ENCODE measurements at regions not wholly inside any gene's neighbourhood (a gene's known extent, or its start where the extent isn't known, plus 50 kb on each side); places are given as distances from the start of the nearest gene placed in this dataset.

DNA sequence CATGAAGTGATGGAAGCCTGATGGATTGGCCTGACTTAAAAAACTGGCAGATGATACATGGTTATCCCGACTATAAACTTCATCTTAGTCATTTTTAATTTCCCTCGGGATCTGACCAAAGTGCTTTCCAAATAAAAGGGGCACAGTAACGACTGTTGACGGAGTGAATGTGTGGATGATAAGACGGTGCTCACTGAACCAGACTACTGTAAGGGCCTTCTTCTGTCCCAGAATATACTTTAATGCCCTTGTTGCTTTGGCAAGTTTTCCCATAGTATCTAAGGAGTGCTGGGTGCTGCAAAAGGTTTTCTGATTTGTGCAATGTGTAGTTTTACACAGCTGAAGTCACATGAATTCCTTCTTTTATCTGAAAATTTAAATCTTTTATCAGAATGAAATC is 373.5 kb downstream of the DSEL start:
- Histone ChIP-seq H4K5ac (ENCODE audit: insufficient read length, low read depth, low read length) (no peak overlapping the region), H3K14ac (ENCODE audit: insufficient read length) (no peak overlapping the region), H3K27ac (ENCODE audit: low read depth, low read length) (no peak overlapping the region), H4K8ac (ENCODE audit: extremely low read depth, insufficient read depth, low read length) (no peak overlapping the region), H3K27me3 (replicated peaks in 1 of 4; ENCODE audit: control insufficient read depth in 3 of 4, extremely low read depth in 1 of 4, insufficient read depth in 3 of 4, low read length in 3 of 4) (no peaks in the 10 kb centered on the region), H2BK15ac (ENCODE audit: low read length) (no peak overlapping the region), H3K4ac (replicated peaks; ENCODE audit: insufficient read length, low read depth, low read length) (no peak overlapping the region), H3K36me3 (ENCODE audit: control insufficient read depth in 2 of 4, insufficient read depth in 4 of 4, low read length in 3 of 4) (no peaks in the 10 kb centered on the region), H3K4me1 (replicated peaks in 1 of 4; ENCODE audit: control insufficient read depth in 3 of 4, insufficient read depth in 4 of 4, low read length in 3 of 4) (no peaks in the 10 kb centered on the region), H2BK12ac (ENCODE audit: low read depth, low read length) (no peak overlapping the region), H2AFZ (ENCODE audit: low read length) (no peak overlapping the region), H2AK5ac (ENCODE audit: low read depth, low read length) (no peak overlapping the region), H4K20me1 (replicated peaks in 1 of 2; ENCODE audit: control insufficient read depth in 1 of 2, insufficient read depth in 2 of 2, low read length in 2 of 2) (no peaks in the 10 kb centered on the region), H3K56ac (replicated peaks; ENCODE audit: insufficient read length, low read depth, low read length) (no peak overlapping the region), H2BK5ac (ENCODE audit: low read depth, low read length) (no peak overlapping the region), H3K9me3 (ENCODE audit: insufficient read depth in 2 of 2, low read depth in 1 of 2, low read length in 1 of 2) (no peaks in the 10 kb centered on the region), H3K4me3 (ENCODE audit: extremely low read depth in 1 of 4, insufficient read depth in 2 of 4, low read depth in 3 of 4, low read length in 4 of 4) (no peak overlapping the region), H3K18ac (ENCODE audit: extremely low read depth, low read length) (no peak overlapping the region), H3K23ac (ENCODE audit: insufficient read length) (no peak overlapping the region), H3K79me2 (ENCODE audit: control insufficient read depth in 1 of 2, insufficient read depth in 2 of 2, low read length in 2 of 2) (no peaks in the 10 kb centered on the region), H2BK20ac (ENCODE audit: low read length) (no peak overlapping the region), H3K4me2 (ENCODE audit: insufficient read depth in 1 of 2, low read depth in 2 of 2, low read length in 2 of 2) (no peak overlapping the region), H3K23me2 (ENCODE audit: low read depth, low read length) (no peaks in the 10 kb centered on the region), H3K9ac (replicated peaks in 1 of 4; ENCODE audit: extremely low read depth in 1 of 4, low read depth in 3 of 4, low read length in 3 of 4) (no peak overlapping the region), H4K91ac (replicated peaks; ENCODE audit: insufficient read length, low read length) (no peak overlapping the region), H3K79me1 (ENCODE audit: low read depth, low read length) (no peaks in the 10 kb centered on the region), H2BK120ac (replicated peaks; ENCODE audit: low read depth, low read length) (no peak overlapping the region)
- CTCF ChIA-PET (ENCODE audit: partially characterized antibody) = interaction anchor here (0.7 kb wide), 1 partner anchor 518 kb away, joined by 3 read pairs; no protein-coding TSS in a partner anchor
- 89% methylated on average over 5 of the region's 5 CpGs; no CpG with 5 or more reads in 1 of the 2 experiments for WGBS, 2 experiments (ENCODE audit: extremely low coverage in 1 of 2, insufficient coverage in 1 of 2, insufficient read length in 1 of 2, insufficient replicate concordance in 2 of 2, low coverage in 1 of 2, low lambda C conversion rate in 2 of 2, missing lambda C conversion rate in 1 of 2)
- DNase-seq (ENCODE audit: low read depth in 1 of 2, low spot score in 2 of 2) (no peak), FAIRE-seq (no peak)
- POLR2A ChIA-PET (ENCODE audit: partially characterized antibody) = no interaction called here
- TF ChIP-seq HDAC6 (IDR thresholded peaks at IDR 0.05; ENCODE audit: low read depth, low read length) = no peak
- no peak for TF ChIP-seq CTBP2 (IDR thresholded peaks at IDR 0.05; ENCODE audit: borderline replicate concordance, insufficient read depth, insufficient read length, low read length)
- no peak for TF ChIP-seq NRF1 (IDR thresholded peaks at IDR 0.05; ENCODE audit: low read depth, low read length)
- no peak for TF ChIP-seq FOSL1 (IDR thresholded peaks at IDR 0.05; ENCODE audit: insufficient read depth, low read depth, low read length)
- no peak for TF ChIP-seq HDAC2 (IDR thresholded peaks at IDR 0.05; ENCODE audit: borderline replicate concordance in 1 of 2, low read depth in 2 of 2, low read length in 2 of 2)
- no peak for TF ChIP-seq YY1 (IDR thresholded peaks at IDR 0.05; ENCODE audit: low read depth, low read length)
- no peak for TF ChIP-seq ASH2L (IDR thresholded peaks at IDR 0.05; ENCODE audit: low read length)
- TF ChIP-seq, protein P1, sequence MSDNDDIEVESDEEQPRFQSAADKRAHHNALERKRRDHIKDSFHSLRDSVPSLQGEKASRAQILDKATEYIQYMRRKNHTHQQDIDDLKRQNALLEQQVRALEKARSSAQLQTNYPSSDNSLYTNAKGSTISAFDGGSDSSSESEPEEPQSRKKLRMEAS (IDR thresholded peaks at IDR 0.05) = no peak
- TF ChIP-seq, protein P2, sequence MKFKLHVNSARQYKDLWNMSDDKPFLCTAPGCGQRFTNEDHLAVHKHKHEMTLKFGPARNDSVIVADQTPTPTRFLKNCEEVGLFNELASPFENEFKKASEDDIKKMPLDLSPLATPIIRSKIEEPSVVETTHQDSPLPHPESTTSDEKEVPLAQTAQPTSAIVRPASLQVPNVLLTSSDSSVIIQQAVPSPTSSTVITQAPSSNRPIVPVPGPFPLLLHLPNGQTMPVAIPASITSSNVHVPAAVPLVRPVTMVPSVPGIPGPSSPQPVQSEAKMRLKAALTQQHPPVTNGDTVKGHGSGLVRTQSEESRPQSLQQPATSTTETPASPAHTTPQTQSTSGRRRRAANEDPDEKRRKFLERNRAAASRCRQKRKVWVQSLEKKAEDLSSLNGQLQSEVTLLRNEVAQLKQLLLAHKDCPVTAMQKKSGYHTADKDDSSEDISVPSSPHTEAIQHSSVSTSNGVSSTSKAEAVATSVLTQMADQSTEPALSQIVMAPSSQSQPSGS (IDR thresholded peaks at IDR 0.05; ENCODE audit: low read length) = no peak
- TF ChIP-seq RXRA (IDR thresholded peaks at IDR 0.05; ENCODE audit: insufficient read depth, low read depth, low read length) = no peak
- TF ChIP-seq RNF2 (IDR thresholded peaks at IDR 0.05; ENCODE audit: borderline replicate concordance, low read depth, low read length, missing control alignments, poor library complexity, severe bottlenecking) = no peak
- no peak for TF ChIP-seq JUN (IDR thresholded peaks at IDR 0.05; ENCODE audit: low read depth, low read length)

All from H1 (cell line).